ENCODE measurements at regions not wholly inside any gene's neighbourhood (a gene's known extent, or its start where the extent isn't known, plus 50 kb on each side); places are given as distances from the start of the nearest gene placed in this dataset.

DNA sequence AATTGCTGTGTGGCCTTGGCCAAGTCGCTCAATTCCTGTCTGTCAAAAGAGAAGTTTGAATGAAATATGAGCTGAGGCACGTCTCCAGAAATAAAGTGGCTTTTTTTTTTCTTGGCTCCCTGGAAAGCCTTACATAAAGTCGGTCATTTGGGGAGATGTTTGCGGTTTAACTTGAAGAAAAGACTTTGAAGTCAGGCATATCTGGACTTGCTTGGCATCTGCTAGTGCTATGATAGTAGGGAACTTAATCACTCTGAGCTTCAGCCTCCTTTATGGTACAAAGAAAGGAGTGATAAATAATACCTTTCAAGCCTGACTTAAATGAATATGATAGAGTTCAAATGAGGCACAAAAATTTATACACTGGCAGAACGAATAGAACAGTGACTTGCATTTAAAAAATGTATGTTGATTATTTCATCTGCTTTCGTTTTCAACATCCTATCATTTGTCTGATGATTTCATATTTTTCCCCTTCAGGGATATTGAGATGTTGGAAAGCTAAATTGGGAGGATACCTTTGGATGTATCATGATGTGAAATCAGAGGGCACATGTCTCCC lies 60.2 kb downstream of the FASLG start:
- TF ChIP-seq POLR2AphosphoS5 (IDR thresholded peaks at IDR 0.05; ENCODE audit: low read depth, low read length) = no peak
- TF ChIP-seq, protein P1, sequence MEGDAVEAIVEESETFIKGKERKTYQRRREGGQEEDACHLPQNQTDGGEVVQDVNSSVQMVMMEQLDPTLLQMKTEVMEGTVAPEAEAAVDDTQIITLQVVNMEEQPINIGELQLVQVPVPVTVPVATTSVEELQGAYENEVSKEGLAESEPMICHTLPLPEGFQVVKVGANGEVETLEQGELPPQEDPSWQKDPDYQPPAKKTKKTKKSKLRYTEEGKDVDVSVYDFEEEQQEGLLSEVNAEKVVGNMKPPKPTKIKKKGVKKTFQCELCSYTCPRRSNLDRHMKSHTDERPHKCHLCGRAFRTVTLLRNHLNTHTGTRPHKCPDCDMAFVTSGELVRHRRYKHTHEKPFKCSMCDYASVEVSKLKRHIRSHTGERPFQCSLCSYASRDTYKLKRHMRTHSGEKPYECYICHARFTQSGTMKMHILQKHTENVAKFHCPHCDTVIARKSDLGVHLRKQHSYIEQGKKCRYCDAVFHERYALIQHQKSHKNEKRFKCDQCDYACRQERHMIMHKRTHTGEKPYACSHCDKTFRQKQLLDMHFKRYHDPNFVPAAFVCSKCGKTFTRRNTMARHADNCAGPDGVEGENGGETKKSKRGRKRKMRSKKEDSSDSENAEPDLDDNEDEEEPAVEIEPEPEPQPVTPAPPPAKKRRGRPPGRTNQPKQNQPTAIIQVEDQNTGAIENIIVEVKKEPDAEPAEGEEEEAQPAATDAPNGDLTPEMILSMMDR (IDR thresholded peaks at IDR 0.05; ENCODE audit: control extremely low read depth in 1 of 3, insufficient read depth in 1 of 3, low read depth in 1 of 3, low read length in 3 of 3) = no peak
- TF ChIP-seq SIN3A (conservative IDR thresholded peaks at IDR 0.05 in 1 of 2, IDR thresholded peaks at IDR 0.05 in 1 of 2; ENCODE audit: low read depth in 1 of 2, low read length in 2 of 2) = no peak
- TF ChIP-seq TCF12 (IDR thresholded peaks at IDR 0.05; ENCODE audit: low read depth, low read length) = no peak
- TF ChIP-seq EP300 (IDR thresholded peaks at IDR 0.05; ENCODE audit: borderline replicate concordance in 1 of 2, low read depth in 2 of 2, low read length in 2 of 2) = no peak
- no peak for TF ChIP-seq YY1 (IDR thresholded peaks at IDR 0.05; ENCODE audit: low read depth, low read length)
- no peak for TF ChIP-seq GABPA (IDR thresholded peaks at IDR 0.05; ENCODE audit: borderline replicate concordance, insufficient read depth, low read length)
- TF ChIP-seq, protein P2, sequence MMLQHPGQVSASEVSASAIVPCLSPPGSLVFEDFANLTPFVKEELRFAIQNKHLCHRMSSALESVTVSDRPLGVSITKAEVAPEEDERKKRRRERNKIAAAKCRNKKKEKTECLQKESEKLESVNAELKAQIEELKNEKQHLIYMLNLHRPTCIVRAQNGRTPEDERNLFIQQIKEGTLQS (IDR thresholded peaks at IDR 0.05; ENCODE audit: insufficient read depth, low read depth, low read length) = no peak
- no peak for TF ChIP-seq POLR2A (IDR thresholded peaks at IDR 0.05; ENCODE audit: control extremely low read depth in 1 of 2, low read depth in 2 of 2, low read length in 2 of 2)
- TF ChIP-seq CHD2 (IDR thresholded peaks at IDR 0.05; ENCODE audit: low read length) = no peak

All from H1 (cell line).